Cardiac muscle cell (in vitro differentiated cells and primary cell): ENCODE measurements at regions not wholly inside any gene's neighbourhood (a gene's known extent, or its start where the extent isn't known, plus 50 kb on each side); places are given as distances from the start of the nearest gene placed in this dataset.

Experiments
- DNase-seq, 2 donors: peaks; one replicate each; pipeline versions ENCODE4 v3.0.0 to v3.0.0-alpha.2; 2010 to 2017; ENCODE audit warnings: low read depth in 1 of 2, low spot score in 1 of 2
- H3K27ac ChIP-seq: fragments of 200-600 bp; sonication (generic); 2 replicates; pipeline ENCODE4 v1.5.1; 2016
- H3K27me3 ChIP-seq: fragments of 200-600 bp; sonication (generic); 2 replicates; pipeline ENCODE4 v1.6.0; 2016; ENCODE audit warnings: control low read depth
- H3K36me3 ChIP-seq: fragments of 200-600 bp; sonication (generic); 2 replicates; pipeline ENCODE4 v1.5.1; 2016; ENCODE audit warnings: control low read depth
- H3K4me1 ChIP-seq: fragments of 200-600 bp; sonication (generic); 2 replicates; pipeline ENCODE4 v1.8.1; 2017; ENCODE audit warnings: low read depth, mild to moderate bottlenecking, mixed run types
- H3K4me3 ChIP-seq: fragments of 200-600 bp; sonication (generic); 2 replicates; pipeline ENCODE4 v1.5.1; 2016; ENCODE audit warnings: mild to moderate bottlenecking
- H3K9me3 ChIP-seq: fragments of 200-600 bp; sonication (generic); 2 replicates; pipeline ENCODE4 v1.5.1; 2017; ENCODE audit warnings: low read depth, mild to moderate bottlenecking, control low read depth
- CTCF ChIP-seq: IDR thresholded peaks from 2 replicates; pipeline ENCODE4 v1.5.1; 2012; ENCODE audit warnings: low read depth, mild to moderate bottlenecking, low read length

GRCh38 chr15:61541516-61541915 is 312.4 kb upstream of the RORA start:
- Histone ChIP-seq H3K27me3 (peaks cover 37% of the 10 kb centered on the region), H3K4me1 (no peaks in the 10 kb centered on the region), H3K27ac (no peak overlapping the region), H3K9me3 (no peaks in the 10 kb centered on the region), H3K36me3 (no peaks in the 10 kb centered on the region), H3K4me3 (no peak overlapping the region)
- no peak for DNase-seq
- no peak for TF ChIP-seq CTCF

DNA sequence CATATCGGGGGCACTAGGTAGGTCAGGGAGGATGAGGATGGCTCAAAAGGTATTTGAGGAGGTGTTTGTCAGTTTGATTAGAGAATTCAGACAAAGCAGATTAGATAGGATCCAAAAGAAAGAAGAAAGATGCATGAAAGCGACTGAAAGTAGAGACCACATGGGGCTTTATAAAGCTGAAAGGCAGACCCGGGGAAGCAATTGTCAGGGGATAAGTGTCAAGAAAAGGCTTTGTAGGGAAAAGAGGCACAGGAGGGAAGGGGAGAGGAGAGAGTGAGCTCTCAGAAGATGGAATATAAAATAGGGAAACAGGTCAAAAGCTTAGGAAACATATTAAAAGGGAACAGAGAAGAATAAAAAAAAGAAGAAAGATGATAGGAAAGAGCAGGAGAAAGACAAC is 308.2 kb upstream of the RORA start:
- H3K4me1 ChIP-seq, result no peaks in the 10 kb centered on the region
- H3K4me3 ChIP-seq, result no peak overlapping the region
- no peaks in the 10 kb centered on the region for H3K36me3 ChIP-seq
- TF ChIP-seq CTCF, result no peak
- H3K27ac ChIP-seq, result no peak overlapping the region
- H3K9me3 ChIP-seq, result no peaks in the 10 kb centered on the region
- peaks cover 46% of the 10 kb centered on the region for H3K27me3 ChIP-seq
- DNase-seq, result no peak

GRCh38 chr15:61534986-61535385 is 305.9 kb upstream of the RORA start:
- Histone ChIP-seq H3K27ac (no peak overlapping the region), H3K4me3 (no peak overlapping the region), H3K27me3 (peaks cover 50% of the 10 kb centered on the region), H3K36me3 (no peaks in the 10 kb centered on the region), H3K9me3 (no peaks in the 10 kb centered on the region), H3K4me1 (no peaks in the 10 kb centered on the region)
- no peak for DNase-seq
- TF ChIP-seq CTCF, result no peak

DNA sequence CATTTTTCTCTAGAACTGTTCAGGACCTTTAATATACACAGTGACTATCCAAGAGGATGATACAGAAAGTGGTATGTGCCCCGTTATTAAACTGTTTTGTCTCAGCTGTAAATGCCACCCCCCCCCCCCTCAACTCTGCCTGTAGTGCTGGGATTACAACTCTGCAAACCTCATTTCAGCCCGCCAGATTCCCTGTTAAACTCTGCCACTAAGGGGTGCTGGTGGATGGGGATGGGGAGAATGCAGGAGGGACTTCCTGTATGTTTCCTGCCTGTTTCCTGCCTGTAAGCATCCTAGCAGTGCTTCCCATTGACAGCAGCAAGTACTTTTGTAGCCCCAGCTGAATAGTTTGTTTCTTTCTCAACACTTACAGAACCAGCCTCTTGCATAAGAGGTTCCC is 301.7 kb upstream of the RORA start:
- Histone ChIP-seq H3K36me3 (no peaks in the 10 kb centered on the region), H3K27me3 (peaks cover 14% of the 10 kb centered on the region), H3K27ac (no peak overlapping the region), H3K4me1 (no peaks in the 10 kb centered on the region), H3K9me3 (no peaks in the 10 kb centered on the region), H3K4me3 (no peak overlapping the region)
- no peak for TF ChIP-seq CTCF
- peak in 1 of 2 donors; percentile 10 for DNase-seq

- TF ChIP-seq CTCF, result no peak
- Histone ChIP-seq H3K27ac (no peak overlapping the region), H3K4me1 (no peaks in the 10 kb centered on the region), H3K27me3 (peaks cover 4% of the 10 kb centered on the region), H3K36me3 (no peaks in the 10 kb centered on the region), H3K9me3 (no peaks in the 10 kb centered on the region), H3K4me3 (no peak overlapping the region)
- DNase-seq, result peak in 1 of 2 donors; percentile 24
Measured at GRCh38 chr15:61528581-61528910, 299.4 kb upstream of the RORA start.
